ENCODE measurements at regions not wholly inside any gene's neighbourhood (a gene's known extent, or its start where the extent isn't known, plus 50 kb on each side); places are given as distances from the start of the nearest gene placed in this dataset.

- DNase-seq: no peak
- Histone ChIP-seq H3K9me3 (no peaks in the 10 kb centered on the region), H3K27me3 (no peaks in the 10 kb centered on the region), H3K4me1 (peaks cover 5 to 45% (median 21%) of the 10 kb centered on the region in 4 donors), H3K27ac (peak overlapping the region; percentile 50 to 90 (median 82)), H3K36me3 (no peaks in the 10 kb centered on the region), H3K4me3 (no peak overlapping the region)
- intact Hi-C loops (cut with DNase I; ENCODE audit: low total_unique reads): no loop called here
- WGBS, 5 donors: 81 to 87% (median 82%) methylated on average over 7 to 11 of the region's 11 CpGs
- no peak for TF ChIP-seq POLR2AphosphoS5 (IDR thresholded peaks at IDR 0.05)
- TF ChIP-seq POLR2A (IDR thresholded peaks at IDR 0.05): no peak
- TF ChIP-seq EP300 (IDR thresholded peaks at IDR 0.05): no peak
- no peak for TF ChIP-seq CTCF (IDR thresholded peaks at IDR 0.05)
Measured at GRCh38 chr16:86431540-86431939, 78.8 kb upstream of the FOXF1 start.

- TF ChIP-seq EP300 (IDR thresholded peaks at IDR 0.05): no peak
- TF ChIP-seq POLR2A (IDR thresholded peaks at IDR 0.05): no peak
- TF ChIP-seq POLR2AphosphoS5 (IDR thresholded peaks at IDR 0.05): no peak
- no peak for TF ChIP-seq CTCF (IDR thresholded peaks at IDR 0.05)
- Histone ChIP-seq H3K4me1 (peaks cover 5 to 45% (median 21%) of the 10 kb centered on the region in 4 donors), H3K27me3 (no peaks in the 10 kb centered on the region), H3K9me3 (no peaks in the 10 kb centered on the region), H3K27ac (peak overlapping the region; percentile 50 to 90 (median 82)), H3K4me3 (no peak overlapping the region), H3K36me3 (no peaks in the 10 kb centered on the region)
- WGBS, 5 donors: 57 to 82% (median 66%) methylated on average over 16 of the region's 16 CpGs
- intact Hi-C loops (cut with DNase I; ENCODE audit: low total_unique reads): no loop called here
- DNase-seq: no peak
Measured at GRCh38 chr16:86432048-86432447, 78.3 kb upstream of the FOXF1 start.

- Histone ChIP-seq H3K27me3 (no peaks in the 10 kb centered on the region), H3K27ac (peak overlapping the region; percentile 12 to 90 (median 82)), H3K4me3 (no peak overlapping the region), H3K4me1 (peaks cover 5 to 45% (median 21%) of the 10 kb centered on the region in 4 donors), H3K9me3 (no peaks in the 10 kb centered on the region), H3K36me3 (no peaks in the 10 kb centered on the region)
- intact Hi-C loops (cut with DNase I; ENCODE audit: low total_unique reads): no loop called here
- DNase-seq: peak; percentile 32 to 87
- WGBS, 5 donors: 37 to 54% (median 46%) methylated on average over 14 to 15 of the region's 15 CpGs
- peak; percentile 48 to 93 (median 79) for TF ChIP-seq POLR2AphosphoS5 (IDR thresholded peaks at IDR 0.05)
- TF ChIP-seq CTCF (IDR thresholded peaks at IDR 0.05): no peak
- TF ChIP-seq EP300 (IDR thresholded peaks at IDR 0.05): peak; percentile 97
- TF ChIP-seq POLR2A (IDR thresholded peaks at IDR 0.05): no peak
Measured at GRCh38 chr16:86432691-86433090, 77.6 kb upstream of the FOXF1 start.

- TF ChIP-seq CTCF (IDR thresholded peaks at IDR 0.05): no peak
- no peak for TF ChIP-seq POLR2A (IDR thresholded peaks at IDR 0.05)
- no peak for TF ChIP-seq POLR2AphosphoS5 (IDR thresholded peaks at IDR 0.05)
- no peak for TF ChIP-seq EP300 (IDR thresholded peaks at IDR 0.05)
- WGBS, 5 donors: 45 to 72% (median 59%) methylated on average over 7 of the region's 7 CpGs
Measured at GRCh38 chr16:86436466-86437185, 73.7 kb upstream of the FOXF1 start.

More at GRCh38 chr16:86436466-86437185, 73.7 kb upstream of the FOXF1 start:
- intact Hi-C loops (cut with DNase I; ENCODE audit: low total_unique reads): no loop called here
- DNase-seq: no peak
- no peak overlapping the region for H3K4me3 ChIP-seq
- H3K27me3 ChIP-seq: no peaks in the 10 kb centered on the region
- H3K9me3 ChIP-seq: no peaks in the 10 kb centered on the region
- H3K4me1 ChIP-seq: peaks cover under 1 to 19% (median 9%) of the 10 kb centered on the region in 4 donors
- H3K36me3 ChIP-seq: no peaks in the 10 kb centered on the region
- H3K27ac ChIP-seq: no peak overlapping the region
